Activated naive CD8-positive, alpha-beta T cell treated with anti-CD3 and anti-CD28 coated beads, Interleukin-2, amount 50 U/mL, for 24 hours (primary cell): ENCODE measurements at regions not wholly inside any gene's neighbourhood (a gene's known extent, or its start where the extent isn't known, plus 50 kb on each side); places are given as distances from the start of the nearest gene placed in this dataset.

Experiments
- ATAC-seq: fragments of 150-1000 bp; cut with Tn5 transposase; one replicate; pipeline ENCODE4 v1.10.0; 2021
- DNase-seq: peaks from one replicate; pipeline ENCODE4 v3.0.0; 2021
- H3K27ac Mint-ChIP-seq: one replicate; pipeline ENCODE4 v1.8.0; 2021; ENCODE audit warnings: mild to moderate bottlenecking, mixed read lengths
- H3K27me3 Mint-ChIP-seq: one replicate; pipeline ENCODE4 v1.8.0; 2021; ENCODE audit warnings: mixed read lengths
- H3K36me3 Mint-ChIP-seq: one replicate; pipeline ENCODE4 v1.8.0; 2021; ENCODE audit warnings: low read depth, mixed read lengths
- H3K4me1 Mint-ChIP-seq: one replicate; pipeline ENCODE4 v1.8.0; 2021; ENCODE audit warnings: mixed read lengths
- H3K4me3 Mint-ChIP-seq: one replicate; pipeline ENCODE4 v1.8.0; 2021; ENCODE audit warnings: mild to moderate bottlenecking, moderate library complexity, mixed read lengths
- H3K9me3 Mint-ChIP-seq: one replicate; pipeline ENCODE4 v1.8.0; 2021; ENCODE audit warnings: mixed read lengths

DNA sequence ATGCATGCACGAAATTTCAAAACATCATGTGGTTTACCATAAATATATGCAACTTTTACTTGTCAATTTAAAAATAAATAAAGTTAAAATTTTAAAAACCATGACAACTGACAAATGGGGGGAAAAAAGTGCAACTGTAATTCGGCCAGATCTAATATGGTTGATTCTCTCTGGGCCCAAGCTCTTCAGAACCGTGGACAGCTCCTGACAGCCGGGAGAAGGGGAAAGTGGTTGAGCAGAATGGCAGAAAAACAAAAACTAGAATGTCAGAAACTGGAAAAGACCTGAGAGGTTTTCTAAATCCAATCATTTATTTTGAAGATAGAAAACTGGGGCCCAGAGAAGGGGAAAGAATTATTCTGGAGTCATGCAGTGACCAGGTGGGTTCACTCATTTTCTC lies 126.6 kb downstream of the TMEM132E start:
- Mint-ChIP-seq H3K4me3 (no peak overlapping the region), H3K9me3 (peaks cover 11% of the 10 kb centered on the region), H3K27me3 (peaks cover 17% of the 10 kb centered on the region), H3K36me3 (no peaks in the 10 kb centered on the region), H3K27ac (no peak overlapping the region), H3K4me1 (no peaks in the 10 kb centered on the region)
- DNase-seq: peak; percentile 26
- ATAC-seq: no peak

DNA sequence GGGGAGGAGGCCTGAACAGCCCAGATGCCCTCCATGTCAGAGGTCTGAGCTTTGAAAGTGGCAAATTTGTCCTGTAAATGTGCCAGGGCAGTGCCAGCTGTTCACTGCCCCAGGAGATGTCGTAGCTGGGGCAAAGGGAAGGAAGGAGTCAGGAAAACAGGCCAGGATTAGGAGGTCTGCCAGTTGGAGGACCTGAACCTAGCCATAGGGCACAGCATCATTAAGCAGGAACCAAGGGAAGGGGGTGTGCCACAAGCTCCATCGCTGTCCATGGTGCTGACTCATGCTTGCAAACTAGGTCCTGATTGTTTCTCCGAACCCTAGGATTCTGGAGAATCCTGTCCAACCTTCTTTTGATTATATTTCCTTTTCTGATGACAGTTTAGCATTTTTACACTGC lies 124.2 kb downstream of the TMEM132E start:
- Mint-ChIP-seq H3K9me3 (peaks cover 11% of the 10 kb centered on the region), H3K4me3 (no peak overlapping the region), H3K4me1 (no peaks in the 10 kb centered on the region), H3K27me3 (peaks cover 17% of the 10 kb centered on the region), H3K36me3 (no peaks in the 10 kb centered on the region), H3K27ac (no peak overlapping the region)
- no peak for ATAC-seq
- peak; percentile 34 for DNase-seq

DNA sequence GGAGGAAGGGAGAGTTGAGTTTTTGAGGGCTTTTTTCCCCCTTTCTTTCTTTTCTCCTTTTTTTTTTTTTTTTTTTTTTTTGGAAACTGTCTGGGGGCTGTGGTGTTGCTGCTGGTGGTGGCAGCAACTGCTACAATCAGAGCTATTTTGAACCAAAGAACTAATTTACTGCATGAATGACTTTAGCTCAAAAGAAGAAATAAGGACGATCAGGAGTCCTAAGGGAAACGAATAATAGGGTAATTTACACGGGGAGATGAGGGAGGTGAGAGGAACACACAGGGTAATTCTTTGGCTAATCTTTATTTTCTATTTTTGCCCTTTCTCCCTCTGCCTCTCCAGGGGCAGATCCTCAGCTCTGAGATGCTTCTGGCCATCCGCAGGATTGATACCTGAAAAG lies 119.8 kb downstream of the TMEM132E start:
- H3K4me1 Mint-ChIP-seq: no peaks in the 10 kb centered on the region
- ATAC-seq: no peak
- H3K27me3 Mint-ChIP-seq: peaks cover 17% of the 10 kb centered on the region
- no peaks in the 10 kb centered on the region for H3K36me3 Mint-ChIP-seq
- no peaks in the 10 kb centered on the region for H3K9me3 Mint-ChIP-seq
- no peak overlapping the region for H3K4me3 Mint-ChIP-seq
- H3K27ac Mint-ChIP-seq: no peak overlapping the region
- no peak for DNase-seq

DNA sequence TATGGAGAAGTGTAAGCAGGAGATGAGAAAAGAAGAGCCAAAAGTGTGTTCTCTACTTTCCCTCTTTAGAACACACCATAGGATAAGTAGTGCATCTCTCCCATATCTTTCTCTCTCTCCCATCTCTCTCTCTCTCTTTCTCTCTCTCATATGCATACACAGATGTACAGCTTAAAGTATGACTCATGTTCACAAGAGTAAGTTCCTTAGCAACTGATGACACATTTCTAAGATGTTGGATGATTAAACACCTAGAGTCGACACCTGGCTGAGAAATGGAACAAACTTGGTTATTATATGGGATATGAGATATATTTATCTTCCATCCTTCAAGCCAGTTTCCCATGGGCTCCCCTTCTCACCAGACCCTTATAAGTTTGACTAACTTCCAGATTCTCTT lies 113.5 kb downstream of the TMEM132E start:
- H3K27ac Mint-ChIP-seq: no peak overlapping the region
- DNase-seq: no peak
- no peaks in the 10 kb centered on the region for H3K36me3 Mint-ChIP-seq
- no peaks in the 10 kb centered on the region for H3K4me1 Mint-ChIP-seq
- ATAC-seq: no peak
- H3K4me3 Mint-ChIP-seq: no peak overlapping the region
- H3K9me3 Mint-ChIP-seq: peaks cover 8% of the 10 kb centered on the region
- peaks cover 31% of the 10 kb centered on the region for H3K27me3 Mint-ChIP-seq
